K562 (cell line): ENCODE measurements at regions not wholly inside any gene's neighbourhood (a gene's known extent, or its start where the extent isn't known, plus 50 kb on each side); places are given as distances from the start of the nearest gene placed in this dataset.

Experiments used
- ATAC-seq: fragments of 200-7000 bp; cut with Tn5 transposase; 3 replicates; pipeline ENCODE4 v1.9.1; 2020; ENCODE audit warnings: moderate library complexity
- BruUV-seq: library from RNA; stranded (reverse); fragments of 400-500 nt; replicated peaks from 2 replicates; lab custom pipeline; 2021; lab: Mats Ljungman, UMichigan
- CTCF ChIA-PET: fragments of 300-600 bp; formaldehyde crosslinking; extraction: SDS; loops from one replicate; lab custom pipeline; 2021; ENCODE audit warnings: low intra/inter-chr PET ratio; lab: Yijun Ruan, JAX
- POLR2A ChIA-PET: fragments of 300-600, 350-650 bp; sonication (Branson Sonifier 250); formaldehyde crosslinking; extraction: SDS; loops from one replicate; lab custom pipeline; 2021; ENCODE audit warnings: antibody characterized with exemption, inconsistent platforms; lab: Yijun Ruan, JAX
- DNase-seq, 4 experiments: peaks; one replicate each; pipeline versions ENCODE4 v3.0.0 to v3.0.0-alpha.2; 2011 to 2018; ENCODE audit warnings: low spot score in 3 of 4, mixed read lengths in 3 of 4; ENCODE audit errors: extremely low read depth in 1 of 4
- FAIRE-seq: peaks from 2 replicates; lab custom pipeline; 2011; peaks lifted over from hg19 to GRCh38; lab: Jason Lieb, UNC
- H2AFZ ChIP-seq: 2 replicates; pipeline ENCODE4 v1.6.0; 2011; ENCODE audit warnings: low read depth, low read length, control low read depth, inconsistent platforms
- H3K27ac ChIP-seq: fragments of 200-600 bp; 3 replicates; pipeline ENCODE4 v1.8.0; 2011; ENCODE audit warnings: low read depth, mild to moderate bottlenecking, control low read depth, inconsistent platforms, low read length, moderate library complexity, mixed read lengths; ENCODE audit errors: extremely low read depth
- H3K27me3 ChIP-seq, 2 experiments: fragments of 300-600 bp in 1 of 2; 2 replicates in 1 of 2; 3 replicates in 1 of 2; pipeline versions ENCODE4 v1.6.0 to v1.8.0; 2011; ENCODE audit warnings: inconsistent platforms in 2 of 2, low read length in 2 of 2, mild to moderate bottlenecking in 1 of 2, mixed read lengths in 1 of 2, moderate library complexity in 1 of 2; ENCODE audit not compliant: control insufficient read depth in 2 of 2, insufficient read depth in 2 of 2
- H3K36me3 ChIP-seq: fragments of 300-600 bp; 3 replicates; pipeline ENCODE4 v1.8.0; 2011; ENCODE audit warnings: mild to moderate bottlenecking, low read length, inconsistent platforms; ENCODE audit not compliant: control insufficient read depth, insufficient read depth
- H3K4me1 ChIP-seq, 2 experiments: fragments of 200-600 bp in 1 of 2; replicated peaks in 1 of 2; 2 replicates in 1 of 2; 3 replicates in 1 of 2; pipeline versions ENCODE4 v1.5.1 to v1.8.0; 2011; ENCODE audit warnings: inconsistent platforms in 2 of 2, low read length in 2 of 2, mild to moderate bottlenecking in 1 of 2, mixed read lengths in 1 of 2, moderate library complexity in 1 of 2; ENCODE audit not compliant: control insufficient read depth in 2 of 2, insufficient read depth in 2 of 2
- H3K4me2 ChIP-seq: 2 replicates; pipeline ENCODE4 v1.6.1; 2011; ENCODE audit warnings: low read length, control low read depth, inconsistent platforms, mixed read lengths; ENCODE audit not compliant: insufficient read depth
- H3K4me3 ChIP-seq: fragments of 200-600 bp; sonication (generic), shearing (Covaris generic); 2 replicates; pipeline ENCODE4 v1.5.1; 2016; ENCODE audit warnings: control low read depth, inconsistent platforms
- H3K79me2 ChIP-seq: fragments of 200-600 bp; 3 replicates; pipeline ENCODE4 v1.8.0; 2011; ENCODE audit warnings: low read length, inconsistent platforms; ENCODE audit not compliant: control insufficient read depth, insufficient read depth
- H3K9ac ChIP-seq, 2 experiments: 2 replicates each; pipeline versions ENCODE4 v1.6.0 to v1.6.1; 2011; ENCODE audit warnings: low read depth in 2 of 2, low read length in 2 of 2, control low read depth in 1 of 2, inconsistent platforms in 1 of 2, mild to moderate bottlenecking in 1 of 2, mixed read lengths in 1 of 2; ENCODE audit not compliant: insufficient read depth in 1 of 2
- H3K9me1 ChIP-seq: one replicate; pipeline ENCODE4 v1.6.0; 2011; ENCODE audit warnings: inconsistent platforms, mild to moderate bottlenecking, low read length, moderate library complexity; ENCODE audit not compliant: control insufficient read depth, insufficient read depth
- H3K9me3 ChIP-seq: replicated peaks from 2 replicates; pipeline ENCODE4 v1.5.1; 2011; ENCODE audit warnings: low read depth, low read length, inconsistent platforms; ENCODE audit not compliant: control insufficient read depth, insufficient read depth
- H4K20me1 ChIP-seq: replicated peaks from 2 replicates; pipeline ENCODE4 v1.6.1; 2011; ENCODE audit warnings: low read length, inconsistent platforms, mixed read lengths; ENCODE audit not compliant: control insufficient read depth, insufficient read depth
- ATF3 ChIP-seq, 2 experiments: fragments of 450-650 bp in 1 of 2; sonication (generic) in 1 of 2; formaldehyde crosslinking in 1 of 2; IDR thresholded peaks in 1 of 2; conservative IDR thresholded peaks in 1 of 2; 2 replicates each; pipeline versions ENCODE4 v1.6.1 to v1.8.1; 2016 to 2023; ENCODE audit warnings: mild to moderate bottlenecking in 2 of 2, moderate library complexity in 2 of 2, inconsistent platforms in 1 of 2, missing genetic modification reagents in 1 of 2
- EHMT2 ChIP-seq: fragments of 450-650 bp; IDR thresholded peaks from 2 replicates; pipeline ENCODE4 v1.6.1; 2018; ENCODE audit warnings: antibody characterized with exemption
- HNRNPUL1 ChIP-seq: fragments of 200-400 bp; formaldehyde crosslinking; IDR thresholded peaks from 2 replicates; pipeline ENCODE4 v1.6.1; 2017; ENCODE audit warnings: low read length
- NCOA2 ChIP-seq, 2 experiments: fragments of 450-650 bp; IDR thresholded peaks; 2 replicates each; pipeline ENCODE4 v1.6.1; 2018; ENCODE audit warnings: mild to moderate bottlenecking in 2 of 2, moderate library complexity in 1 of 2; ENCODE audit not compliant: partially characterized antibody in 2 of 2
- OTX1 ChIP-seq: fragments of 450-650 bp; formaldehyde crosslinking; IDR thresholded peaks from 2 replicates; pipeline ENCODE4 v1.4.0; 2022; ENCODE audit warnings: mild to moderate bottlenecking
- THRB ChIP-seq: fragments of 450-650 bp; formaldehyde crosslinking; conservative IDR thresholded peaks from 2 replicates; pipeline ENCODE4 v1.4.0; 2022; ENCODE audit warnings: mild to moderate bottlenecking, missing genetic modification characterization
- XRCC5 ChIP-seq: fragments of 200-400 bp; formaldehyde crosslinking; IDR thresholded peaks from 2 replicates; pipeline ENCODE4 v1.6.1; 2017; ENCODE audit warnings: low read depth, mild to moderate bottlenecking, low read length
- ZBED1 ChIP-seq: IDR thresholded peaks from 2 replicates; pipeline ENCODE4 v1.6.1; 2014
- ZNF75A ChIP-seq: fragments of 450-650 bp; formaldehyde crosslinking; IDR thresholded peaks from 2 replicates; pipeline ENCODE4 v1.4.0; 2020; ENCODE audit warnings: mild to moderate bottlenecking
- WGBS: fragments of 100-300 bp; shearing (Covaris generic); methylation state at CpG from one replicate; pipeline ENCODE4 v1.1.6; 2016; ENCODE audit warnings: low coverage, mixed read lengths; ENCODE audit not compliant: insufficient coverage; ENCODE audit errors: missing lambda C conversion rate; 5-methylcytosine and 5-hydroxymethylcytosine counted together
- in situ Hi-C: fragments of 300-500 bp; cut with MboI; formaldehyde crosslinking; loops from 4 replicates; pipeline ENCODE4 v1.15.0; 2018; ENCODE audit warnings: inconsistent platforms, mixed read lengths
- intact Hi-C: fragments of 100-400 bp; cut with micrococcal nuclease; formaldehyde crosslinking; loops from 2 replicates; pipeline ENCODE4 v1.14.2; 2022

GRCh38 chr6:1507251-1507650, 102.5 kb upstream of the FOXC1 start (continued):
- TF ChIP-seq THRB (CRISPR knock-in tag), result no peak
- TF ChIP-seq OTX1 (CRISPR knock-in tag), result no peak
- no peak for TF ChIP-seq XRCC5
- TF ChIP-seq HNRNPUL1, result no peak
- TF ChIP-seq EHMT2, result no peak
- TF ChIP-seq, all 486 proteins: peak for 0

GRCh38 chr6:1509241-1509640, 100.5 kb upstream of the FOXC1 start:
- TF ChIP-seq NCOA2 (IDR thresholded peaks at IDR 0.05; ENCODE audit: partially characterized antibody in 2 of 2) (peak in 1 of 2 experiments; percentile 61), ZNF75A (no peak), ATF3 (IDR thresholded peaks at IDR 0.05) (0 out of 2 replicates have a peak, but pooled peaks have one; percentile 8), ATF3 (CRISPR knock-in tag; conservative IDR thresholded peaks at IDR 0.05) (no peak), ZBED1 (no peak)
- H3K27me3 ChIP-seq, result peaks cover 7 to 30% of the 10 kb centered on the region in 2 experiments; a peak in 4 of 5 replicates
- ATAC-seq (no peak), FAIRE-seq (no peak), DNase-seq (no peak)
- no peak overlapping the region for H3K4me3 ChIP-seq
- intact Hi-C loops, result no loop called here
- H3K79me2 ChIP-seq, result no peaks in the 10 kb centered on the region
- in situ Hi-C loops, result no loop called here
- 0% methylated on average over 4 of the region's 4 CpGs for WGBS
- H3K4me2 ChIP-seq, result no peak overlapping the region
- H4K20me1 ChIP-seq, result no peaks in the 10 kb centered on the region
- H3K27ac ChIP-seq, result no peak overlapping the region
- H2AFZ ChIP-seq, result no peak overlapping the region
- H3K36me3 ChIP-seq, result no peaks in the 10 kb centered on the region
- POLR2A ChIA-PET, result interaction anchor here (0.7 kb wide), 1 partner anchor 15 kb away, joined by 5 read pairs; no protein-coding TSS in a partner anchor
- H3K9me1 ChIP-seq, result no peaks in the 10 kb centered on the region
- H3K4me1 ChIP-seq, result no peaks in the 10 kb centered on the region
- CTCF ChIA-PET, result no interaction called here
- no TSS peak for BruUV-seq
- no peaks in the 10 kb centered on the region for H3K9me3 ChIP-seq
- no peak overlapping the region for H3K9ac ChIP-seq
